SH-SY5Y (cell line): ENCODE measurements at regions not wholly inside any gene's neighbourhood (a gene's known extent, or its start where the extent isn't known, plus 50 kb on each side); places are given as distances from the start of the nearest gene placed in this dataset.

Experiments used
- GATA2 ChIP-seq: IDR thresholded peaks from 2 replicates; pipeline ENCODE4 v1.6.1; 2011; ENCODE audit warnings: mild to moderate bottlenecking, low read depth, low read length
- GATA3 ChIP-seq: IDR thresholded peaks from 2 replicates; pipeline ENCODE4 v1.6.1; 2011; ENCODE audit warnings: low read depth, mild to moderate bottlenecking, low read length, moderate library complexity

DNA sequence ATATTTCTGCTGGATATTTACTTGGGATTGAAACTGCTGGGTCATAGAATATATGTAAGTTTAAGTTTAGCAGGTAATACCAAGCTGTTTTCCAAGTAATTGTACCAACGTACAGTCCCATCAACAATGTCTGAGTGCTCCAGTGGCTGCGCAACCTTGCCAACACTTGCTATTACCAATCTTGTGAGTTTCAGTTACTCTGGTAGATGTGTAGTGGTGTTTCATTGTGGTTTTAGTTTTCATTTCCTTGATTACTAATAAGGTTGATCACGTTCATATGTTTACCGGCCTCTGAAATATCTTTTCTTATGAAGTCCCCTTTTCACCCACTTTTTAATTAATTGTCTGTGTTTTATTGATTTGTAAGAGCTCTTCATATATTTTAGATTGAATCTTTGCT is 370.6 kb upstream of the CADM1 start:
- TF ChIP-seq GATA2 (no peak), GATA3 (no peak)
